Nephron progenitor cell (in vitro differentiated cells): ENCODE measurements at regions not wholly inside any gene's neighbourhood (a gene's known extent, or its start where the extent isn't known, plus 50 kb on each side); places are given as distances from the start of the nearest gene placed in this dataset.

Experiments
- DNase-seq: peaks from one replicate; pipeline ENCODE4 v3.0.0; 2021
- H3K27ac Mint-ChIP-seq: 2 replicates; pipeline ENCODE4 v1.8.0; 2021; ENCODE audit warnings: mild to moderate bottlenecking, moderate library complexity, mixed read lengths
- H3K27me3 Mint-ChIP-seq: 2 replicates; pipeline ENCODE4 v1.8.0; 2021; ENCODE audit warnings: mild to moderate bottlenecking, low read depth, mixed read lengths; ENCODE audit not compliant: poor library complexity
- H3K36me3 Mint-ChIP-seq: 2 replicates; pipeline ENCODE4 v1.8.0; 2021; ENCODE audit warnings: low read depth, mixed read lengths
- H3K4me1 Mint-ChIP-seq: 2 replicates; pipeline ENCODE4 v1.8.0; 2021; ENCODE audit warnings: mixed read lengths
- H3K4me3 Mint-ChIP-seq: 2 replicates; pipeline ENCODE4 v1.8.0; 2021; ENCODE audit warnings: mild to moderate bottlenecking, moderate library complexity, mixed read lengths
- H3K9me3 Mint-ChIP-seq: 2 replicates; pipeline ENCODE4 v1.8.0; 2021; ENCODE audit warnings: mild to moderate bottlenecking, moderate library complexity, mixed read lengths
- CTCF ChIP-seq: fragments of 200-600 bp; sonication (generic); IDR thresholded peaks from 2 replicates; pipeline ENCODE4 v1.5.0; 2021; ENCODE audit warnings: antibody characterized with exemption

GRCh38 chr2:15061268-15061667 is 428.8 kb downstream of the LRATD1 start:
- no peak for DNase-seq
- no peak overlapping the region for H3K27ac Mint-ChIP-seq
- H3K36me3 Mint-ChIP-seq = peaks cover 22% of the 10 kb centered on the region
- no peak for TF ChIP-seq CTCF
- H3K9me3 Mint-ChIP-seq = peaks cover 29% of the 10 kb centered on the region
- no peak overlapping the region for H3K4me3 Mint-ChIP-seq
- peaks cover 38% of the 10 kb centered on the region for H3K4me1 Mint-ChIP-seq
- peaks cover 7% of the 10 kb centered on the region for H3K27me3 Mint-ChIP-seq

GRCh38 chr2:15066138-15066537 is 433.6 kb downstream of the LRATD1 start:
- H3K4me1 Mint-ChIP-seq = peaks cover 6% of the 10 kb centered on the region
- peaks cover 36% of the 10 kb centered on the region for H3K9me3 Mint-ChIP-seq
- no peak overlapping the region for H3K27ac Mint-ChIP-seq
- peaks cover 27% of the 10 kb centered on the region for H3K36me3 Mint-ChIP-seq
- DNase-seq = no peak
- no peak overlapping the region for H3K4me3 Mint-ChIP-seq
- no peak for TF ChIP-seq CTCF
- H3K27me3 Mint-ChIP-seq = peaks cover 7% of the 10 kb centered on the region

DNA sequence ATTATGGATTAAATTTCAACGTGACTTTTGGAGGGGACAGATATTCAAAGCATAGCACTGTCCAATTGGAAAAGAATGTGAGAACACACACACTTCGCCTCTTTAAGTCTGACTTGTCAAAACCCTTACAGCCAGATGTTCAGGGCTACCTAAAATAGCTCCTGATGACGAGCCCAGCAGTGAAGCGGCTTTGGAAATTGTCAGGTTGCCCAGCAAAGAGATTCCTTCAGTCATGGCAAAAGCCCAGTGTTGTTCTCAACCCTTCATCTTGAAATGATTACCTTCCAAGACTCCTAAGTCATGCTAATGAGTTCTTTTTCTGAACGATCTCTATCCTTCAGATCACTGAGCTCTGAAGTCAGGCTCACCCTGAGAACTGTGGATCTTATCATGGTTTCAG is 436.6 kb downstream of the LRATD1 start:
- no peaks in the 10 kb centered on the region for H3K4me1 Mint-ChIP-seq
- H3K27ac Mint-ChIP-seq = peak overlapping the region; percentile 57
- DNase-seq = no peak
- H3K27me3 Mint-ChIP-seq = no peaks in the 10 kb centered on the region
- no peak for TF ChIP-seq CTCF
- peaks cover 20% of the 10 kb centered on the region for H3K36me3 Mint-ChIP-seq
- peaks cover 28% of the 10 kb centered on the region for H3K9me3 Mint-ChIP-seq
- no peak overlapping the region for H3K4me3 Mint-ChIP-seq

DNA sequence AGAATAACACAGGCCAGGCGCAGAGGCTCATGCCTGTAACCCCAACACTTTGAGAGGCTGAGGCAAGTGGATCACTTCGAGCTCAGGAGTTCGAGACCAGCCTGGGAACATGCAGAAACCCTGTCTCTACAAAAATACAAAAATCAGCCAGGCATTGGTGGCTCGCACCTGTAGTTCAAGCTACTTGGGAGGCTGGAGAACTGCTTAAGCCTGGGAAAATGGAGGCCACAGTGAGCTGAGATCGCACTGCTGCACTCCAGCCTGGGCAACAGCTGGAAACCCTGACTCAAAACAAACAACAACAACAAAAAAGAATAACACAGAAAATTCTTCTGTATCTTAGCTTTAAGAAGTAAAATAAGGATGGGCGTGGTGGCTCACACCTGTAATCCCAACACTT is 440.3 kb downstream of the LRATD1 start:
- peaks cover 7% of the 10 kb centered on the region for H3K4me1 Mint-ChIP-seq
- no peak overlapping the region for H3K27ac Mint-ChIP-seq
- no peaks in the 10 kb centered on the region for H3K27me3 Mint-ChIP-seq
- no peak overlapping the region for H3K4me3 Mint-ChIP-seq
- H3K36me3 Mint-ChIP-seq = peaks cover 8% of the 10 kb centered on the region
- no peak for DNase-seq
- TF ChIP-seq CTCF = no peak
- no peaks in the 10 kb centered on the region for H3K9me3 Mint-ChIP-seq

DNA sequence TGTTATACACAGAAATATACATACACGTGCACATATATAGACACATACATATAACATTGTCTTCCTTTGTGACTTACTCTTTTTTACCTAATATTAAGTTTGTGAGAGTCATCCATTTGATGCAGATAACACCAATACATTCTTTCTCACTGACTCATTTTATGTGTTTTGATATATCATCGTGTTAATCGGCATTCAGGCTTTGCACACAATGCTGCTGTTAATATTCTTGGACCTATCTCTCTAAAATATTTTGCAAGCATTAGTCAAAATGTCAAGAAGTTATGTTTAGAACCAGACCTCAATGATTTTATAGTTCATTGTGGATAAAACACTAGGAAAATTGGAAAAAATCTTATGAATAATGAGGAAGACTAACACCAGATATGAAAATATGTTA is 441.1 kb downstream of the LRATD1 start:
- H3K9me3 Mint-ChIP-seq = no peaks in the 10 kb centered on the region
- H3K36me3 Mint-ChIP-seq = peaks cover 8% of the 10 kb centered on the region
- no peak for TF ChIP-seq CTCF
- no peaks in the 10 kb centered on the region for H3K27me3 Mint-ChIP-seq
- H3K4me1 Mint-ChIP-seq = peaks cover 15% of the 10 kb centered on the region
- no peak for DNase-seq
- H3K27ac Mint-ChIP-seq = no peak overlapping the region
- no peak overlapping the region for H3K4me3 Mint-ChIP-seq

DNA sequence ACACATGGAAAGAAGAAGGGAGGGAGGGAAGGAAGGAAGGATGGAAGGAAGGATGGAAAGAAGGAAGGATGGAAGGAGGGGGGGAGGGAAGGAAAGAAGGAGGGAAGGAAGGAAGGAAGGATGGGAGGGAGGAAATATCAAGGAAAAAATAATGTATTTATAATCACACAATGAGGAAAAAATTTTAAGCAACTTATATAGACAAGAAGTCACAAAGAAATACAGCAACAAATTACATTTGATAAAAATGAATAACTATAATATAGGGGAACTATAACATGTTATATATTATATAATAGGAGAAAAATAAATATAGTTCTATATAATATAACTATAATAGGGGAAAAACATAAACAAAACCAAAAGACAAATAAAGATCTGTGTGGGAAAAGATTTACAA is 441.8 kb downstream of the LRATD1 start:
- Mint-ChIP-seq H3K9me3 (no peaks in the 10 kb centered on the region), H3K27me3 (no peaks in the 10 kb centered on the region), H3K27ac (no peak overlapping the region), H3K4me1 (peaks cover 16% of the 10 kb centered on the region), H3K4me3 (no peak overlapping the region), H3K36me3 (peaks cover 8% of the 10 kb centered on the region)
- no peak for DNase-seq
- no peak for TF ChIP-seq CTCF
